Choroid plexus epithelial cell (primary cell): ENCODE measurements at regions not wholly inside any gene's neighbourhood (a gene's known extent, or its start where the extent isn't known, plus 50 kb on each side); places are given as distances from the start of the nearest gene placed in this dataset.

Source experiments
- DNase-seq: peaks from one replicate; pipeline ENCODE4 v3.0.0-alpha.2; 2010; ENCODE audit warnings: low read depth
- H3K4me3 ChIP-seq: 2 replicates; pipeline ENCODE4 v1.5.1; 2011; ENCODE audit warnings: low read depth, mild to moderate bottlenecking, control low read depth, low read length, moderate library complexity
- TF ChIP-seq, protein P1 (sequence below): conservative IDR thresholded peaks from 2 replicates; pipeline ENCODE4 v1.5.1; 2011; ENCODE audit warnings: low read depth, mild to moderate bottlenecking, control low read depth, inconsistent platforms, low read length, moderate library complexity

GRCh38 chr7:156198277-156198676 is 386.0 kb upstream of the SHH start:
- TF ChIP-seq, protein P1, sequence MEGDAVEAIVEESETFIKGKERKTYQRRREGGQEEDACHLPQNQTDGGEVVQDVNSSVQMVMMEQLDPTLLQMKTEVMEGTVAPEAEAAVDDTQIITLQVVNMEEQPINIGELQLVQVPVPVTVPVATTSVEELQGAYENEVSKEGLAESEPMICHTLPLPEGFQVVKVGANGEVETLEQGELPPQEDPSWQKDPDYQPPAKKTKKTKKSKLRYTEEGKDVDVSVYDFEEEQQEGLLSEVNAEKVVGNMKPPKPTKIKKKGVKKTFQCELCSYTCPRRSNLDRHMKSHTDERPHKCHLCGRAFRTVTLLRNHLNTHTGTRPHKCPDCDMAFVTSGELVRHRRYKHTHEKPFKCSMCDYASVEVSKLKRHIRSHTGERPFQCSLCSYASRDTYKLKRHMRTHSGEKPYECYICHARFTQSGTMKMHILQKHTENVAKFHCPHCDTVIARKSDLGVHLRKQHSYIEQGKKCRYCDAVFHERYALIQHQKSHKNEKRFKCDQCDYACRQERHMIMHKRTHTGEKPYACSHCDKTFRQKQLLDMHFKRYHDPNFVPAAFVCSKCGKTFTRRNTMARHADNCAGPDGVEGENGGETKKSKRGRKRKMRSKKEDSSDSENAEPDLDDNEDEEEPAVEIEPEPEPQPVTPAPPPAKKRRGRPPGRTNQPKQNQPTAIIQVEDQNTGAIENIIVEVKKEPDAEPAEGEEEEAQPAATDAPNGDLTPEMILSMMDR, result no peak
- no peak for DNase-seq
- H3K4me3 ChIP-seq, result no peak overlapping the region

- DNase-seq, result no peak
- TF ChIP-seq, protein P1, result no peak
- no peak overlapping the region for H3K4me3 ChIP-seq
Observed at GRCh38 chr7:156196649-156197048, 384.4 kb upstream of the SHH start.

- no peak for DNase-seq
- TF ChIP-seq, protein P1, result no peak
- no peak overlapping the region for H3K4me3 ChIP-seq
Observed at GRCh38 chr7:156195276-156195675, 383.0 kb upstream of the SHH start.

- H3K4me3 ChIP-seq, result no peak overlapping the region
- TF ChIP-seq, protein P1, result no peak
- DNase-seq, result no peak
Observed at GRCh38 chr7:156194813-156195212, 382.6 kb upstream of the SHH start.

GRCh38 chr7:156192921-156193320 is 380.7 kb upstream of the SHH start:
- no peak overlapping the region for H3K4me3 ChIP-seq
- peak; percentile 1 for DNase-seq
- TF ChIP-seq, protein P1, result no peak

DNA sequence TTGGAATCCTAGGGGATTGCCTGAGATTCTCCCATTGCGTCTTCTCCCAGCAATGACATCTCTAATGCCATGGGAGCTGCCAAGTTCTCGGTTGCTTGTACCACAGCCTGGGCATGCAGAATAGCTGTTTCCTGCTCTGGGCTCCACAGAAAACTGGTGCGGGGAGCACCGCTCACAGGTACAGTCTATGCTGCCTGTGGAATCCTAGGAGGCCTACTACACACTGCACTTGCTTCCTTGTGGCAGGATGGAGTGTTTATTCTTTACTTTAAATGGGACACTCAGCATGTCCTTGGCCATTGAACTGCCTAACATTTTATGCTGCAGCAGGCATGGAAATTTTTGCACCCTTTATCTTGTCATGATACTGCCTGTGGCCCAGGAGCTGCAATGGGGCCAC is 378.8 kb upstream of the SHH start:
- TF ChIP-seq, protein P1, result no peak
- H3K4me3 ChIP-seq, result no peak overlapping the region
- no peak for DNase-seq

DNA sequence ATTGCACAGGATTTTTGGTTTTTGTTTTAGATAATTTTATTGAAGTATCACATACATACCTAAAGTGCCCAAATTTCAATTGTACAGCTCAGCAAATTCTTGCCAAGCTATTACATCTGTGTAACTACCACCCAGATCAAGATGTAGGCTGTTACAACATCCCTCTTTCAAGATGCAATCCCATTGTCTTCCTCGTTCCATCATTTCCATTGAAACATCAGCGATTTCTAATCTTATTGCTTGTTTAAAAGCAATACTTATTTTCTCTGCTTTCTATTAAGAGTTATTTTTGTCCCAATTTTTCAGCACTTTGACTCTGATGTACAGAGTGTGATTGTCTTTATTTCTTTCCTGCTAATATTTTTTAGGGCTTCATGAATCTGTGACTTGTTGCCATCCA is 372.8 kb upstream of the SHH start:
- TF ChIP-seq, protein P1, result no peak
- H3K4me3 ChIP-seq, result no peak overlapping the region
- no peak for DNase-seq
